HG03558 (cell line): ENCODE measurements at regions not wholly inside any gene's neighbourhood (a gene's known extent, or its start where the extent isn't known, plus 50 kb on each side); places are given as distances from the start of the nearest gene placed in this dataset.
"Not testable (repeated sequence)": the region's sequence is repeated elsewhere in the genome, so short reads cannot be mapped to it uniquely, and the experiment has no call there.

Experiments
- ATAC-seq: cut with Tn5 transposase; IDR thresholded peaks from one replicate; pipeline ENCODE4 v1.9.1; 2021; ENCODE audit warnings: moderate number of reproducible peaks; ENCODE audit not compliant: unreplicated experiment; ENCODE audit errors: extremely low read depth

GRCh38 chr1:67482733-67483482, 52.7 kb upstream of the SERBP1 start:
- no peak for ATAC-seq

DNA sequence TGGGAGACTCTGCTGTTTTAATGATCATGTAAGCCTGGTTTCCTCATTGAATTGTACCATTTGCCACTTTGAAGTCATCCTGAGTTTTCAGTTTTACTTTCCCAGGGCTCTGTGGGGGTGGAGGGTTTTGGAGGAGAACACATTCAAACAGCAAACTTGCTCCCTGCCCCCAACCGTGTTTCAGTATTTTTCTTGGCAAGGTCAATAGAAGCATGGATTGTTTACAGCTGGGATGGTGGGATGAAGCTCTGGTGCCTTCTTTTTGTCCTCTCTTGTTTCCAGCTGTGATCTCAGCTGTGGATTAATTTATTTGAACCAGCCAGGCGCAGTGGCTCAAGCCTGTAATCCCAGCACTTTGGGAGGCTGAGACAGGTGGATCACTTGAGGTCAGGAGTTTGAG, 54.3 kb upstream of the SERBP1 start:
- ATAC-seq: no peak

- ATAC-seq: no peak
These were observed 55.0 kb upstream of the SERBP1 start for GRCh38 chr1:67485046-67485811.

DNA sequence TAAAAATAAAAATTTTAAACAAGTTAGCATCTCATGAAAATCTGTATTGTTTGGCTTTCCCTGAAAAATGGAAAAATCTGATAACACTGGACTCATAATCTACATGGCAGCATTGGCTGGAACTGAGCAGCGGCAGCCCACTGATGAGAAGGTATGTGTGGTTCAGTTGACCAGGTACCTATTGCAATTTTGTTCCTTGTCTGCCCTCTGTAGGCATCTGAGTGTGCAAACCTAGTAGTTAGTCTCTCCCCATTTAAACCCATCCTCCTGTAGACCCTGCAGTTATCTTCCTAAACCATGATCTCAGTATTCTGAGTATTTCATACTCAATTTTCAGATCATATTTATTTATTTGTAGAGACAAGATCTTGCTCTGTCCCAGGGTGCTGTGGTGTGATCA, 59.4 kb upstream of the SERBP1 start:
- no peak for ATAC-seq

- no peak for ATAC-seq
These were observed 61.1 kb upstream of the SERBP1 start for GRCh38 chr1:67491280-67491679.

GRCh38 chr1:67493148-67493547, 62.9 kb upstream of the SERBP1 start:
- no peak for ATAC-seq

GRCh38 chr1:67495327-67495726, 65.1 kb upstream of the SERBP1 start:
- ATAC-seq: no peak

DNA sequence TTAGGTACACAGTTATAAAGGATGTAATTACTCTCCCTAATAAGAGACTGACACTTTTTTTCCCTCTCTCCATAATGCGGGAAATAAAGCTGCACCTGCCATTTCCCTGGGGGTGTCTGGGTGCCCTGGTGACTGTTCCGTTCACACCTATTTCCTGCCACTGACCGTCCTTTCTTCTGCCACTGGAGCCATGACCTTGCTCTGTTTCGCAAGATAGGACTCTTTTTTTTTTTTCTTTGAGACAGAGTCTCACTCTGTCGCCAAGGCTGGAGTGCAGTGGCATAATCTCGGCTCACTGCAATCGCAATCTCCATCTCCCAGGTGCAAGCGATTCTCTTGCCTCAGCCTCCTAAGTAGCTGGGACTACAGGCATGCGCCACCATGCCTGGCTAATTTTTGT, 66.1 kb upstream of the SERBP1 start:
- ATAC-seq: no peak

DNA sequence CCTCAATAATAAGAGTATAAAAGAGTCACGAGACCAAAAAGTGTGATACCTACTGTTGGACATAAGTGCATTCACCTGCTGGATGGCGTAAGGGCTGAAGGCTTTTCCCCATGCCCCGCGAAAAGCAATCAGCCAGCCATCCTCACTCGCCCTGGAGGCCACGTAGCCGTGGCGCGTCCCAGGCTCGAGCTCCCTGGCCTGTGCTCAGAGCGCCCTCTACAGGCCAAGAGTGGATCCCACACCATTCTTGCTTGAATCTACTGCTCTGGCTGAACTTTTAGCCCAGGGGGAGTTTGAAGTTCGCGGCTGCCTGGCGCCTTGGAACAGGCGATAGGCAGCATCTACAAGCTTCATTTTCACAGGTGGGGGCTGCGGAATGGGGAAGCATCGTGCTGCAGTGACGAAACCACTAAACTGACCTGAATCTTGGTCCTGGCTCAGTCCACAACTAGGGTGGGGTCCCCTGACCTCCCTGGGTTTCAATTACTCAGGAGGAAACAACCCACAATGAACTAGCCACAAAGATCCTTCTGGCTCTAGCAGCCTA, 70.3 kb upstream of the SERBP1 start:
- peak; percentile 97 for ATAC-seq

DNA sequence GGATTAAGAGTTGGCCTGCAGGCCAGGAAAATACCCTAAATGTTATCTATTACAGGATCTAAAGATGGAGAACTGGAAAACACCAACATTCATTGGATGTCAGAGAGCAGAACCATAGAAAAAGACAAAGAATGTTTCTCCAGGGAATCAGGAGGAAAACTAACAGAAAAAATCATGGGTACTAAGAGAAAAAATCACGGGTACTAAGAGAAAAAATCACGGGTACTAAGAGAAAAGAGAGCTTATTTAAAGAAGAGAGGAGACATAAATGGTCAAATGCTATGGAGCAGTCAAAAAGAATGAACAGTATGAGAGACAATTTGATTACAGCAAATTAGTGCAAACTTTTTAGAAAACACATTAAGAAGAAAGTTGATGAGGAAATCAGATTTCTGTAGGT, 73.8 kb upstream of the SERBP1 start:
- ATAC-seq: no peak

DNA sequence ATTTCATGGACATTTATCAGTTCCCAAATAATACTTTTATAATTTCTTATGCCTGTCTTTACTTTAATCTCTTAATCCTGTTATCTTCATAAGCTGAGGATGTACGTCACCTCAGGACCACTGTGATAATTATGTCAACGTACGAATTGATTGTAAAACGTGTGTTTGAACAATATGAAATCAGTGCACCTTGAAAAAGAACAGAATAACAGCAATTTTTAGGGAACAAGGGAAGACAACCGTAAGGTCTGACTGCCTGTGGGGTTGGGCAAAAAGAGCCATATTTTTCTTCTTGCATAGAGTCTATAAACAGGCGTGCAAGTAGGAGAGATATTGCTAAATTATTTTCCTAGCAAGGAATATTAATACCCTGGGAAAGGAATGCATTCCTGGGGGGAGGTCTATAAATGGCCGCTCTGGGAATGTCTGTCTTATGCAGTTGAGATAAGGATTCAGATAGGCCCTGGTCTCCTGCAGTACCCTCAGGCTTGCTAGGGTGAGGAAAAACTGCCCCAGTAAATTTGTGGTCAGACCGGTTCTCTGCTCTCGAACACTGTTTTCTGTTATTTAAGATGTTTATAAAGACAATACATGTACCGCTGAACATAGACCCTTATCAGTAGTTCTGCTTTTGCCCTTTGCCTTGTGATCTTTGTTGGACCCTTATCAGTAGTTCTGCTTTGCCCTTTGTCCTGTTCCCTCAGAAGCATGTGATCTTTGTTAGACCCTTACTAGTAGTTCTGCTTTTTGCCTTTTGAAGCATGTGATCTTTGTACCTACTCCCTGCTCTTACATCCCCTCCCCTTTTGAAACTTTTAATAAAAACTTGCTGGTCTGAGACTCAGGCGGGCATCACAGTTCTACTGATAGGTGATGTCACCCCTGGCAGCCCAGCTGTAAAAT, 83.4 kb upstream of the SERBP1 start:
- ATAC-seq: not testable (repeated sequence)

DNA sequence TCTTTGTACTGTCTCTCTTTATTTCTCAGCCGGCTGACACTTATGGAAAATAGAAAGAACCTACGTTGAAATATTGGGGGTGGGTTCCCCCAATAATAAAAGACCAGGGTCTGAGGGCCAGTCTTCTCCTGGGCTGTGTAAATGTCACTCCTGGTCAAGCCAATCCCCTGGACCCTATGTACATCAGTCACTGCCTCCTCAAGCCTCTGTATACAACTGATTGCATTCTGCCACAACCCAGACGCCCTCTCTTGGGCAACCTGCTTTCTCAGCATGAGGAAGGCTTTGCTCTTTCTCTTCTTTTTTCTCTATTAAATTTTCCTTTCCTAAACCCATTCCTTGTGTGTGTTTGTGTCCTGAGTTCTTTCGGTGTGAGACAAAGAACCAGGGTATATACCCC, 84.1 kb upstream of the SERBP1 start:
- ATAC-seq: no peak

DNA sequence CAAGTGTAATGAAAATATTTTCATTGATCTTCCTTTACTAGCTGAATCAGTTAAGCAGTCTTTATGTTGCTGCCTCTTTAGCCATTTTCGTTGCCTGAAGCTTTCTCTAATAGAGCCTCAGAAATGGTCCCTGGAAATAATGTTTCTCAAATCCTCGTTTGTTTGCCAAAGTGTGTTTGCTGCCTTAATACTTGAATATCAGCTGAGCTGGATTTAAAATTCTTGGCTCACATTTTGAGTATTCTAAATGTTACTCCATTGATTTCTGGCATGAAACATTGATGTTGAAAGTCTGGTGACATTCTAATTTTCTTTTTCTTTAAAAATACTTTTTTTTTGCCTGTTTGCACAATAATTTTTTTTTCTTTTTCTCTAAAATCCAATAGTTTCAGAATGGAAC, 84.6 kb upstream of the SERBP1 start:
- no peak for ATAC-seq

- ATAC-seq: no peak
These were observed 85.3 kb upstream of the SERBP1 start for GRCh38 chr1:67515324-67516080.

DNA sequence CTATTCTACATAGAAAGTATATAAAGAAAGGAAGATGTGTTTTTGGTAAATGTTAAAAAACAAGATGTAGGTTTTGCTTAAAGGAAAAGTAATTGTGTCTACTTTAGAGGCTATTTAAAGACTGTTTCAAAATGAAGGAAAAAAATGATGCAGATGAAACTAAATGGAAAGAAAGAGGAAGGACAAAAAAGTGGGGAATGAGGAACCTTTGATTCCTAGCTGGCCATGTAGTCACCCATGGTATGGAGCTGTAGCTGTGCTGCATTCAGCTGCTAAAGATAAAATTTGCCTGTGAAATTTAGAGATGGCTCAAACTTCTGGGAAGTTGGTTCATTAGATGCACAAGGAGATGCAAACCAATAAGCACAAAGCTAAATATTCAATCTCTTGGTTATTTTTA, 86.8 kb upstream of the SERBP1 start:
- ATAC-seq: no peak

- no peak for ATAC-seq
These were observed 91.8 kb upstream of the SERBP1 start for GRCh38 chr1:67522001-67522441.

- no peak for ATAC-seq
These were observed 92.6 kb upstream of the SERBP1 start for GRCh38 chr1:67522793-67523192.

- ATAC-seq: no peak
These were observed 94.2 kb upstream of the SERBP1 start for GRCh38 chr1:67524143-67525052.
